ENCODE measurements at regions not wholly inside any gene's neighbourhood (a gene's known extent, or its start where the extent isn't known, plus 50 kb on each side); places are given as distances from the start of the nearest gene placed in this dataset.
"Not testable (repeated sequence)": the region's sequence is repeated elsewhere in the genome, so short reads cannot be mapped to it uniquely, and the experiment has no call there.

DNA sequence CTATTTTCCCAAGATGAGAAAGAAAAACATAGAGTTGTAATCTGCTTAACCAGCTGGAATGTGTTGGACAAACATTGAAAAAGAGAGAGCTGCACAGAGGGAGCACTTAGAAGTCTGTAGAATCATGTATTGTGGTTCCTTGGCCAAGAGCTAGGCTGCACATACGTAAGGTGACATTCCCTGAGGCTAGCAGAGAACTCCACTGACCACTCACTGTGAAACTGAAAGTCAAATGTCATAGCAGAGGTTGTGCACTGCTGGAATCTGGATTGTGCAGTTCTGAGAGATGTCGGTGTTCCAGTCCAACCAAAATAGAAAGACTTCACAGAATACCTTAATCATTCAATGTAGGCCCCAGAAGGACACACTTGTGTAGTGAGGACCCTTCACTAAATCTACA is 772.8 kb upstream of the RAG2 start:
- no peak for DNase-seq

DNA sequence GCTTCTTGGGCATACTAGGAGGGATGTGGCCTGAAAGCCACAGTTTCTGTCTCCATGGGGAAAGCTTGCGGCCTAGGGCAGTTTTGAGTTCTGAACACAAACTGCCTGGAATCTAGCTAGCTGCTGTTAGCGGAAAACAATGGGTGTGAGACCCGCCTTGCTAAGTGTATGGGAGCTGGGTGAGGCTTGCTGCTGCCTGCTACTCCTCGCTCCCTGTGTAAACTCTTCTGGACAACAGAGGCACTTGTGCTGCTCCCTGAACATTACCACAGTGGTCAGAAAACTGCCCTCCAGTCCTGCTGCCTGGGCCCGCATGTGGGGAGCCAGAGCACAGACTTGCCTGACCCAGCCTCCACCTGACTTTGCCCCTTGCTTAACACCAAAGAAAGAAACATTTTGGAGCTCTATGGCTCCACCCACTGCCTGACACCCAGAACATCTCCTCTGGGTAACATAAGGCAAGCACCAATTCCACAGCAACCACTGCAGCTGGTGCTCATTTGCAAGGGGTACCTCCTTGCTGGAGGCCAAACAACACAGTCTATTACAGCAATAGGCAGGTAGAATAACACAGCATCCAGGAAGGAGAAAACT is 766.3 kb upstream of the RAG2 start:
- no peak for DNase-seq

DNA sequence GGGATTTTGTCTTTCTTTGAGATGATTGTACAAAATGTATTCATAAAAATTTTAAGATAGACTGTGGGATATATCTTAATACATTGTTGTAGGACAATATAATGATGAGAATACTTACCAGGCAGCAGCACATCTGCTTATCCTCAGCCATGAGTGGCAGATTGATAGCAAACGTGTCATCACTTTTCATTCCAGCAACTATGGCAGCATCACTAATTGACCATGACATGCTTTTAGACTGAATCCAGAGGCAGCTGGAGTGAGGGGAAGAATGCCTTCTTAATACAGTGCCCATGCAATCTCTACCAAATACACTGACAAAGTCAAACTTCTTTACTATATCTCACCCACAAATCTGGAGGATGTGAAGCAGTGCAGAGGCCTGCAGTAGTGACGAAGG is 755.2 kb upstream of the RAG2 start:
- no peak for DNase-seq

DNA sequence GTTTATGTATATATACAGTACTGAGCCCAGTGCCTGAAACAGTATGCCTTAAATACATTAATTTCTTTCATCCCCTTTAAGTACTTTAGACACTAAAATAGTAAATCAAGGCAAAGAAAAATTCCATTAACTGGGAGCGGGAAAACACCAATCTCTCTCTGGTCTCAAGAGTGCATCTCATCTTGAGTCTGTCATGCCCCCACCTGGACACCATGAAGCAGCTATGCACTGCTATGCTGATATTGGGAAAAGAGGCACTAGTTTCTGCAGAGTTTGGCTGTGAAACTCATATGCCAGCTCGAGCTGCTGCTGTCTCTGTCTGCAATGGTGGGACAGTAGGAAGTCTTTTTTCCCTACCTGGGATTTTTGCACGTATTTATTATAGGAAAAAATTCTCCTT is 754.4 kb upstream of the RAG2 start:
- DNase-seq: no peak

DNA sequence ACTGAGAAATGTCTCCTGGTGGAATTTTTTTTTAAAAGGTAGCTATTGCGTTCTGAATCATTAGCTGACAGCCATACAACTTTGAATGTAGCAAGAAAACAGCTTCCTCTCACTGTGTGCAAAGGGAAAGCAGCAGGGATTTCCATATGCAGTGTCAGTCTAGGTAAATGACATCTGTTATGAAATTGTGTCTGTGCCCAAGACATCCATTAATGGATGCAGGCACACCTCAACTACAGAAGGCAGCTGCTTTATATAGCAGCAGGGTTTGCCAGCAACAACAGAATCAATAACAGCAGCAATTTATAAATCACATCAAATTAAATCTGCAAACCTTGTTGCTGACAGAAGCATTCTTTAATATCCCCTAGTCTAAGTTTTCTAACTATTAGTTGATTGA is 745.3 kb upstream of the RAG2 start:
- no peak for DNase-seq

DNA sequence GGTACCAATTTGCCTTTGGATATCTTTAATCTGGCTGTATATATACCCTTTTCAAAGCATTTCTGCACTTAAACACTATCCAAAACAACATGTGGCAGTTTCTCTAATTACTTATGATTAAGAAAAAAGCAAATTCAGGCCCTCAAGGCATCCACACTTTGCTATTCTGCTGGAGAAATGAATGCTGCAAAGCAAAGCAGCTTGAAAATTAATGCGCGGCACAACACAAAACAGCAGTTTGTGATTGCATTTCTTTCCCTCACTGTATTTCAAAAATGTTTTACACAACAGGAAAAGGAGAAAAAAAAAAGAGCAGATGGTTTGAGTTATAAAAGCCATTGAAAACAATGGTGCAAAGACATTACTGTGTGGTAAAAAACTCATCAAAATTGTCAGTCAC is 738.4 kb upstream of the RAG2 start:
- no peak for DNase-seq

DNA sequence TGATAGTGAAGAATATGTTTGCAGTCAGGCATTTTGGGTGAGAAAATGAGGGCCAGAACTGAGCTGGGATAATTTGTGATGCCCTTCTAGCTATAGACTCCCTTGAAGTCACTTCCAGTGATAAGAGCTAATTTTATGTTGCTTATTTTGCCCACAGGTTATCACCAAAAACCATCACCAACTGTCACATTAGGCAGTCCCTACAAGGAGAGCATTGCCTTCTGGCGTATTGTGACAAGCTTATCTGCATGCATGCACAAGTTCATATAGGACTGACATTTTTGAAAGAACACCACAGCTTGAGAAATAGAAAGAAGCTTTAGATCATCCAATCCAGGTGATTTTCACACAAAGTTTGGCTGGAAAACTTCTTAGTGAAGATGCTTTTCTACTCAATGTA is 735.3 kb upstream of the RAG2 start:
- no peak for DNase-seq

DNA sequence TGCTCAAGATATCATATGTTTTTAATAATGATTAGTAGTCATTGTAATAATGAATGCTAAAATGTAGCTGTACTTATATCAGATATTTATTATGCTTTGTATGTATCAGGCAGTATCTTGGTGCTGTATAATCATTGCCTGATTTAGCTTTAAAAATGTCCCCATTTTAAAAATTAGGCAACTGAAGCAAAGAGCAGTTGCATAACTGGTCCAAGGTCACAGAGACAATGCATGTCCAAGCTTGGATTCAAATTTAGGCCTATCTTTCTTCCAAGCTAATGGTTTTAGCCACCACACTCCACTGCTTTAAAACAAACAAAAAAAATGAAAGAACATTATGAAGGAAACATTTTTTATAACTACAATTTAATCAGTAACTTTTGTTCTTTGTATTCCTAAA is 725.8 kb upstream of the RAG2 start:
- no peak for DNase-seq

DNA sequence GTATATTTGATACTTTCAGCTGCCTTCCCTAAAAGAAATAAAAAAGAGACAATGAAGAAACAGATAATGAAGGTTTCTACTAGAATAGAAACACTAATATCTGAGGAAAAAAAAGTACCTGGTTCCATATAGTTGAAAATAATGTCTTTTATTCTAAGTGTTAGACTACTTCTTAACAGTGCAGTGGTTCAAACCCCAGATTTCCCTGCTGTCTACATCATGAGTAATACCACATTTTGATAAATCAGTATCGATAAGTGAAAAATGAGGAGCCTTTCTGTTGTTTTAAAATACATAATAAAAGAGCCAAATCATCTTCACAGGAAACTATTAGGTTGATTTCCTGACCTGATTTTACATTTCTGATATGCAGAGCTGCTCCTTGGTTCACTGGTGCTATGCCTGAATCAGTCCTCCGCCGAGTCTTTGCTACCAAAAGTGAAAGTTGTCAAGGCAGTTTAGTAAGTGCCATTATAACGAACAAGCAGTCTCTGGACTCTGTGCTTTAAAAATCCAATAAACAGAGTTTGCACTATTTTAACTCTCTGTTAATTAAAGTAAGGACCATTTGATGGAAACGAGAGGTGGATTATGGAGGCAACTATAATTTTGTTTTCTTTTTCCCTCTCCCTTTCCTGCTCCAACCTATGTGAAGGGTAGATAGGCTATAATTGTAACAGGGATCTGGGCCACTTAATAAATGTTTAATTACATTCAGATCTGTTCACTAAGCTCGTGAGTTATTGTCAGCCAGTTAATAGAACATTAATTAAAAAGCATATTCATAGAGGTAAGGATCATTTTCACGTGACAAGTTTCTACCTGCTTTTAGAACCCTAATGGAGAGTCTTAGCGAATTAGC is 724.5 kb upstream of the RAG2 start:
- DNase-seq: no peak

DNA sequence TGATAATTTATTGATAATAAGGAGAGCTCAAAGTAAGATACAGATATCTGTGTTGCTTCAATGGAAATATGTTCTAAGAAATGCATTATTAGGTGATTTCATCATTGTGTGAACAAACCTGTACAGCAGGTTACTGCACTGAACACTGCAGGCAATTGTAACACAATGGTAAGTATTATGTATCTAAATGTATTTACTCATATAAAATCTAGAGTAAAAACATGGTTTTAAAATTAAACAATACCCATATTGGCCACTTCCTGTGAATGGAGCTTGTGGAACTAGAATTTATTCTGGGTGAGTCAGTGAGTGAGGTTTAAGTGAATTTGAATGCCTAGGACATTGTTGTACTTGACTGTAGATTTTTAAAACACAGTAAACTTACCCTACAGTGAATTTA is 722.9 kb upstream of the RAG2 start:
- DNase-seq: no peak

DNA sequence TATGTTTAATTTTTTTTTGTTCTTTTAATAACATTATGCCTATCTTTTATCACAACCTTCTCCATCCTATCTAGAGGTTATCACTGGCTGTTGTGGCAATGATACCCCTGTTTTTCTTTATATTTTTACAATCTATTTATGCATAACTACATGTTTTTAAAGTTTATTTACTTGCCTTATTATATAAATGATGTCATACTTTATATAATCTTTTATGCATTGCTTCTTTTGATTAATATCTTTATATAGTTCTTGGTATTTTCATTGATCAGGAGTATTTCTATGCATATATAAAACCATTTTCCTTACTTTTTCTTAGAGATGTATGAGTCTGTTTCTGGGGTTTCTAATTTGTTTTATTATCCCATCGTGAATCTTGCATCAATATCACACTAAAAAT is 719.8 kb upstream of the RAG2 start:
- DNase-seq: no peak

DNA sequence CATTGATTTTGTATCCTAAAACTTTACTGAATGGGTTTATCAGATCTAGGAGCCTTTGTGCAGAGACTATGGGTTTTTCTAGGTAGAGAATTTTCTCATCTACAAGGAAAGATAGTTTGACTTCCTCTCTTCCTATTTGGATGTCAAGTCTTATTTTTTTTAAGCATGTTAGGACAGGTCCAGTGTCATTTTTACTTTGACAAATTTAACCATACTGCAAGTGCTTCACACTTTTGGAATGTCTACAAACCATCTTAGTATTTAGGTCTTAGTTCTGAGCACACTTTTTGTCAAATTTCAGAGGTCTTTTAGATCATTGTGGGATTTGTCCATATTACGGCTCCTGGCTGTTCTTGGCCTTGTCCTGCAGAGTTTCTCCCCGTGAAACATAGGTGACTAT is 715.2 kb upstream of the RAG2 start:
- DNase-seq: no peak

DNA sequence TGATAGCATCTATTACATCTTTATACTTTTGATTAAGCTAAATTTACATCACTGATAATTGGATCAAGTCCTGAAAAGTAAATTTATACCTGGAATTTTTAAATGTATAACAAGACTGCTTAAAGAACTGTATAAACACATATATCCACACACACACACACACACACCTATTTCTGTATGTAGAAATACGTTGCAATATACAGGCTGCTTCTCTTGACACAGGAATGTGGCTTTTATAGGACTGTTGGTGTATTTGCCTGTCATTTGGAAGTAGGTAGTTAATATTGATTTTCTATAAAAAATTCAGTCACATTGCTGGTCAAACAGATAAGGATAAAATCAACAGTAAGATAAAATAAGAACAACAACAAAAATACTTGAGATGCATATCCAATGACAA is 708.5 kb upstream of the RAG2 start:
- no peak for DNase-seq

DNA sequence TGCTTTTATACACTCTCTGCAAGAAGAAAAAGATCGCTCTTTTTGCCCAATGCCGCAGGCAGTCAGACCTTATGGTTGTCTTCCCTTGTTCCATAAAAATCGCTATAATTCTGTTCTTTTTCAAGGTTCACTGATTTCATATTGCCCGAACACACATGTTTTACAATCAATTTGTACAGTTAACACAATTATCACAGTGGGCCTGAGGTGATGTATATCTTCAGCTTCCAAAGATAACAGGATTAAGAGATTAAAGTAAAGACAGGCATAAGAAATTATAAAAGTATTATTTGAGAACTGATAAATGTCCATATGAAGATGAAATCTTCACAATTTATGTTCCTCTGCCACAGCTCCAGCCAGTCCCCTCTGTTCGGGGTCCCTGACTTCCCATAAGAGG is 703.4 kb upstream of the RAG2 start:
- DNase-seq: not testable (repeated sequence)

DNA sequence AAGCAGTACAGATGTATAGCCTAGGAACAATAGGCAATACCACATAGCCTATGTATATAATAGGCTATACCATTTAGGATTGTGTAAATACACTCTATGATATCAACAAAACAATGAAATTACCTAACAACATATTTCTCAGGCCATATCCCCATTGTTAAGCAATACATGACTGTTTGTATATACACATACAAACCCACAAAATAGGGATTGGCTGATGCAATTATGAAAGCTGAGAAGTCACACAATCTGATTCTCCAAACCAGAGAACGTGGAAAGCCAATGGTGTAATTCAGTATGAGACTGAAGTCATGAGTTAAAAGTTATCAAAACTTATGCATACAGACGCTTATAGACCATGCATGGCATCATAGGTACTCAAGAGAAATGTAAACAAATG is 700.1 kb upstream of the RAG2 start:
- DNase-seq: peak in 1 of 2 experiments; percentile 52

DNA sequence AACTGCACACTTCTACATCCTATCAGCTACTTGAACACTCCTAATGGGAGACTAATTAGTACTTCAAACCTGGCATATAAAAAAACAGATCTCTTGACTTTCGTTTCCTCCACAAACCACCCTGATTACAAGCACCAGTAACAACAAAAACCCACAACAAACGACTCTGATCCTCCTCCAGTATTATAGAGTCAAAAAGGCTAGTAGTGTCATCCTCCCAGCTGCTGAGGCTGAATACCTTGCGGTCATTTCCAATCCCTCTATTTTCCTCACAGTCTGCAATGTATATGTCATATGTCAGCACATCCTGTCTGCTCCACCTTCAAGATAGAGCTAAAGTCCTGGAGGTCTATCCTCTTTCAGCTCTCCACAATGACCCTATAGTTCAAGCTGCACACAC is 688.9 kb upstream of the RAG2 start:
- no peak for DNase-seq

DNA sequence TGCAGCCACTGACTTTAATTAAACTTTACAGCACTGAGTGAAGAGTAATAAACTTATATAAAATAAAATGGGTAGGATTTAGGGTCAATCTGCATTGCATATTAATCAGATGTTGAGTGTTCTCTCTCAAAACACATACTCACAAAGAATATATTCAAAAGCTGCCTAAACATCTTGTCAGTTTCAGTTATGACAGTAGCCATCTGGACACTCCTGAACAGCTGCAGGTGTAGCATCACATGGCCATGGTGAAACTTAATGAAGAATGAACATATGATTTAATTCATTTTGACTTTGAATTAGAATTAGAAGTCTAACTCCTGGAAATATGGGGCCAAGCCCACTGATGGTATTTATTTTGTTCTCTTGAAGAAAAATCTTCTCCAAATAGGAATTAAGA is 684.3 kb upstream of the RAG2 start:
- no peak for DNase-seq

DNA sequence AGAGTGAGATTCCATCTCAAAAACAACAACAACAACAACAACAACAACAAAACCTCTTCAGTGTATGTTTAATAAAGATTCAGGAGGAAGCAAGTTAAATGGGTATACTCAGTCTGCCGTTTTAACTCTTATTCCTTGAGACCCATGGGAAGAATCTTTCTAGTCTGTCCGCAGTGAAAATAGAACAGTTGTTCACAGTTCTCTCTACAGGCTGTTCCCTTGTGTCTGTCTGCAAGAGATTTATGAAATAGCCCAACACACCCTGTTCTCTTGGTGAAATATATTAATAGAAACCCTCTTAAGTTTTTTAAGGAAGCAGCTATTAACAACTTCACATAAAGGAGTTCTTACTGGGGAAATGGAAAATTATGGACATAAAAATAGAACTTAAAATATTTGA is 682.2 kb upstream of the RAG2 start:
- no peak for DNase-seq

DNA sequence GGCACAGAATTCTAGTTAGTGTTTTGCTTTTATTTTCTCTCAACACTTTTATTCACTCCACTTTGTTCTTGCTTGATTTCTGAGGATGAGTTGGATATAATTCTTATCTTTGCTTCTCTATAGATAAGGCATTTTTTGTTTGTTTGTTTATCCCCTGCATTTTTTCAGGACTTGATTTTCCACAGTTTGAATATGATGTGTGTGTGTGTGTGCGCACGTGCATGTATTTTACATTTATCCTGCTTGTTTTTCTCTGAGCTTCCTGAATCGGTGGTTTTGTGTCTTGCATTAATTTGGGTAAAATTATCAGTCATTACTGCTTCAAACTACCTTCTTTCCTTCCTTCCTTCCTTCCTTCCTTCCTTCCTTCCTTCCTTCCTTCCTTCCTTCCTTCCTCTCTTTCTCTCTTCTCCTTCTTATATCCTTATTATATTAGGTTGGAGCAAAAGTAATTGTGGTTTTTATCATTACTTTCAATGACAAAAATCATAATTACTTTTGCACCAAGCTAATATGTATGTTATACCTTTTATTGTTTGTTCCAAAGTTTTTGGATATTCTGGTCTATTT is 679.9 kb upstream of the RAG2 start:
- no peak for DNase-seq

DNA sequence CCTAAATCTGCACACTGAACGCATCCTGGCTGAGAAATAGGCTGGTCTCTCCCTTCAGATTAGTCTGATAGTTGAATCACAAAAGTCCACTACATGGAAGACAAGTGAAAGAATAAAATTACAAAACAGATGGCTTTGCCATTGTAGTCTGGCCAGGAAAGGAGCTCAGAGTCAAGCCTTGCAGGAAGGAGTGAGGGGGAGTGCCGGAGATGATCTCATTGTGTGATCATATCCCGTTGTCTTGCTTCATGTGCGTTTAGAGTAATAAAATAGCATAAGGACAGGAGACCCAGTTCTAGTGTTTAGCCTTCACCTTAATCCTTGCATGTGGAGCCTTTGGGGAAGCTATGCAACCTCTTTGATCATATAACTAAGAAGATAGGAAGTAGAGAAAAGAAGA is 666.7 kb upstream of the RAG2 start:
- no peak for DNase-seq

DNA sequence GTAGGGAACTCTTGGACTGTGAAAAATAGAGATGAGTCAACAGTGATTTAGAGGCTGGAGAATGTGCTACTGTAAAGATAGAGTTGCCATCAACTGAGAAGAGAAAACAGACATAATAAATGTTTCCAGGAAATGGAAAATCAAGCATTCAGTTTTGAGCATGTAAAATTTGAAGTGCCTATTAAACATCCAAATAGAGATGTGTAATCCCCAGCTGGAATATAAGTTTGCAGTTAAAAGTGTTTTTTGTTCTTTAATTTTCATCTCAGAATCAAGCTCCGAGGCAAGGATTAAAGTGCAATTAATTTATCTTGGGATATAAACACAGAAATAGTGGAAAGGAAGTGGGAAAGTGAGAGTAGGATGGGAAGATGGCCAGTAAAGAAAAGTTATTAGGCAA is 666.0 kb upstream of the RAG2 start:
- no peak for DNase-seq

DNA sequence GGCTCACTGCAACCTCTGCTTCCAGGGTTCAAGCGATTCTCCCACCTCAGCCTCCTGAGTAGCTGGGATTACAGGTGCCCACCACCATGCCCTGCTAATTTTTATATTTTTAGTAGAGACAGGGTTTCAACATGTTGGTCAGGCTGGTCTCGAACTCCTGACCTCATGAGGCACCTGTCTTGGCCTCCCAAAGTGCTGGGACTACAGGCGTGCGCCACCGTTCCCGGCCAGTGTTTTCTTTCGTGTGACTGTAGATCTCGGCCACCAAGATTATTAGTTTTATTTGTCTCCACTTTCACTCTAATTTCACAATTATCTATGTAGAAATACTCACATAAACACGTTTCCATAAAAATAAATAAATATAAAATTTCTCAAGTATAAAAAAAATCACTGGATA is 665.4 kb upstream of the RAG2 start:
- not testable (repeated sequence) for DNase-seq

DNA sequence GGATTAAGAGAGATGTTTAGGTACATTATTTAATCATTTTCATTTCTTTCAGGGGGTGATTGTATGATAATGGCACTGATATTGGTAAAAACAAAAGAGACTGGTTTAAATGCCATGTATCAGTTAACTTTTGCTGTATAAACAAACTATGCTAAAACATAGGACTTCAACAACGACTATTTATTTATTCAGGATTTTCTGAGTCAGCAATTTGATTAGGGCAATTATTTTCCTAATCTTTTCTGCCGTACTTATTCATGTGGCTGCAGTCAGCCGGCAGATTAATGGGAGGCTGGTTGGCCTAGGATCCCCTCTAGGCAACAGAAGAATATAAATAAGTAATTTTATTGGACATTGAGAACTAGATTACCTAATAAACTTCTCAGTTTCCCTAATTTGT is 661.7 kb upstream of the RAG2 start:
- DNase-seq: no peak

DNA sequence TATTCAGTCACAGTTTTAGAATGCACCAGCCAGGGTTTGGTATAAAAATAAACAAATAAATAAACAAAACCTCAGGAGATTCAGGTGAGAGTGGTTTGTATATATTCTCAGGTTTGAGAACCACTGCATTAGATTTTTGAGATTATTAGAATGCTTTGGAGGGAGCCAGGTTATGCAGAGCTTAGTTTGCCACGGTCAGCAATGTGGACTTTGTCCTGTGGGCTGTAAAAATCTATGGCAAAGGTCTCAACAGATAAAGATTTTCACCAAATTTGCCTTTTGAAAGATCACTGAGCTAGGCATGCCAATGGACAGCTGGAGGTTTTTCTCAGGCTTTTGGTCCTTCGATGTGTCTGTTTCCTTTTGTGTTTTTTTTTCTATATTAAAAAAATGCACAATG is 650.1 kb upstream of the RAG2 start:
- DNase-seq: no peak

DNA sequence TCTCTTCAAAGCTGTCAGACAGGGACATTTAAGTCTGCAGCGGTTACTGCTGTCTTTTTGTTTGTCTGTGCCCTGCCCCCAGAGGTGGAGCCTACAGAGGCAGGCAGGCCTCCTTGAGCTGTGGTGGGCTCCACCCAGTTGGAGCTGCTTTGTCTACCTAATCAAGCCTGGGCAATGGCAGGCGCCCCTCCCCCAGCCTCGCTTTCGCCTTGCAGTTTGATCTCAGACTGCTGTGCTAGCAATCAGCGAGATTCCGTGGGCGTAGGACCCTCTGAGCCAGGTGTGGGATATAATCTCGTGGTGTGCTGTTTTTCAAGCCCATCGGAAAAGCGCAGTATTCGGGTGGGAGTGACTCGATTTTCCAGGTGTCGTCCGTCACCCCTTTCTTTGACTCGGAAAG is 648.1 kb upstream of the RAG2 start:
- not testable (repeated sequence) for DNase-seq

Measured in NCI-H1930 (cell line).